ENCODE measurements at regions not wholly inside any gene's neighbourhood (a gene's known extent, or its start where the extent isn't known, plus 50 kb on each side); places are given as distances from the start of the nearest gene placed in this dataset.
"Not testable (repeated sequence)": the region's sequence is repeated elsewhere in the genome, so short reads cannot be mapped to it uniquely, and the experiment has no call there.

- CTCF ChIA-PET (ENCODE audit: low intra/inter-chr PET ratio): no interaction called here
Observed at GRCh38 chr7:65463184-65463583, 89.5 kb downstream of the ZNF92 start.

GRCh38 chr7:65469919-65470558 lies 96.4 kb downstream of the ZNF92 start:
- FAIRE-seq; H3K9me3 ChIP-seq (replicated peaks; ENCODE audit: control insufficient read depth, insufficient read depth, low read depth, low read length); in situ Hi-C loops (cut with MboI); H3K79me2 ChIP-seq (ENCODE audit: control insufficient read depth, insufficient read depth, low read length); H4K20me1 ChIP-seq (replicated peaks; ENCODE audit: control insufficient read depth, insufficient read depth, low read length); DNase-seq (ENCODE audit: extremely low read depth in 1 of 4, low spot score in 3 of 4); H3K4me1 ChIP-seq (replicated peaks in 1 of 2; ENCODE audit: control insufficient read depth in 2 of 2, insufficient read depth in 2 of 2, low read length in 2 of 2); H3K36me3 ChIP-seq (ENCODE audit: control insufficient read depth, insufficient read depth, low read length); H2AFZ ChIP-seq (ENCODE audit: low read depth, low read length); H3K4me3 ChIP-seq; H3K9ac ChIP-seq (ENCODE audit: insufficient read depth in 1 of 2, low read depth in 2 of 2, low read length in 2 of 2); BruUV-seq (replicated peaks); H3K9me1 ChIP-seq (ENCODE audit: control insufficient read depth, insufficient read depth, low read length); ATAC-seq; CTCF ChIA-PET (ENCODE audit: low intra/inter-chr PET ratio); H3K27ac ChIP-seq (ENCODE audit: extremely low read depth, low read depth, low read length); H3K4me2 ChIP-seq (ENCODE audit: insufficient read depth, low read length); POLR2A ChIA-PET; H3K27me3 ChIP-seq (ENCODE audit: control insufficient read depth in 2 of 2, insufficient read depth in 2 of 2, low read length in 2 of 2): not testable (repeated sequence)
- intact Hi-C loops (cut with micrococcal nuclease): loop anchor here (10.0 kb wide), 1 partner anchor 515 kb away; no protein-coding TSS in a partner anchor
- 16% methylated on average over 14 of the region's 14 CpGs for WGBS (ENCODE audit: insufficient coverage, low coverage, missing lambda C conversion rate)

More at GRCh38 chr7:65463184-65463583, 89.5 kb downstream of the ZNF92 start:
- POLR2A ChIA-PET: interaction anchor here (0.6 to 1.7 kb wide), 2 partner anchors 14 to 635 kb away, joined by 5 read pairs; no protein-coding TSS in a partner anchor
- Histone ChIP-seq H3K36me3 (ENCODE audit: control insufficient read depth, insufficient read depth, low read length) (no peaks in the 10 kb centered on the region), H3K9me3 (replicated peaks; ENCODE audit: control insufficient read depth, insufficient read depth, low read depth, low read length) (no peaks in the 10 kb centered on the region), H3K4me2 (ENCODE audit: insufficient read depth, low read length) (no peak overlapping the region), H3K4me1 (replicated peaks in 1 of 2; ENCODE audit: control insufficient read depth in 2 of 2, insufficient read depth in 2 of 2, low read length in 2 of 2) (no peaks in the 10 kb centered on the region), H3K79me2 (ENCODE audit: control insufficient read depth, insufficient read depth, low read length) (no peaks in the 10 kb centered on the region), H2AFZ (ENCODE audit: low read depth, low read length) (no peak overlapping the region), H4K20me1 (replicated peaks; ENCODE audit: control insufficient read depth, insufficient read depth, low read length) (no peaks in the 10 kb centered on the region), H3K4me3 (no peak overlapping the region), H3K27me3 (ENCODE audit: control insufficient read depth in 2 of 2, insufficient read depth in 2 of 2, low read length in 2 of 2) (no peaks in the 10 kb centered on the region), H3K27ac (ENCODE audit: extremely low read depth, low read depth, low read length) (no peak overlapping the region), H3K9me1 (ENCODE audit: control insufficient read depth, insufficient read depth, low read length) (no peaks in the 10 kb centered on the region), H3K9ac (ENCODE audit: insufficient read depth in 1 of 2, low read depth in 2 of 2, low read length in 2 of 2) (no peak overlapping the region)
- in situ Hi-C loops (cut with MboI): no loop called here
- FAIRE-seq (no peak), DNase-seq (ENCODE audit: extremely low read depth in 1 of 4, low spot score in 3 of 4) (no peak), ATAC-seq (no peak)
- intact Hi-C loops (cut with micrococcal nuclease): no loop called here
- BruUV-seq (replicated peaks): no TSS peak
- no peak for TF ChIP-seq FOXJ2 (tag; IDR thresholded peaks at IDR 0.05)
- no peak for TF ChIP-seq ZMIZ1 (IDR thresholded peaks at IDR 0.05; ENCODE audit: low read depth in 2 of 2, low read length in 2 of 2)
- no peak for TF ChIP-seq HOMEZ (CRISPR knock-in tag; IDR thresholded peaks at IDR 0.05)
- no peak for TF ChIP-seq ZNF707 (CRISPR knock-in tag; conservative IDR thresholded peaks at IDR 0.05)
- no peak for TF ChIP-seq ZNF324 (CRISPR knock-in tag; IDR thresholded peaks at IDR 0.05)
- TF ChIP-seq NEUROD1 (IDR thresholded peaks at IDR 0.05; ENCODE audit: borderline replicate concordance, low read depth, low read length, partially characterized antibody): no peak
- 4% methylated on average over 3 of the region's 3 CpGs for WGBS (ENCODE audit: insufficient coverage, low coverage, missing lambda C conversion rate)

All from K562 (cell line).